Fibroblast of lung (primary cell): ENCODE measurements at regions not wholly inside any gene's neighbourhood (a gene's known extent, or its start where the extent isn't known, plus 50 kb on each side); places are given as distances from the start of the nearest gene placed in this dataset.

Experiments
- DNase-seq, 2 donors: peaks; one replicate each; pipeline versions ENCODE4 v3.0.0 to v3.0.0-alpha.2; 2010; ENCODE audit warnings: low read depth in 2 of 2
- H2AFZ ChIP-seq: 2 replicates; pipeline ENCODE4 v1.5.1; 2012; ENCODE audit warnings: low read length, control low read depth, inconsistent platforms
- H3K27ac ChIP-seq: 2 replicates; pipeline ENCODE4 v1.5.1; 2011; ENCODE audit warnings: low read length, control low read depth; ENCODE audit not compliant: insufficient read depth
- H3K27me3 ChIP-seq: 2 replicates; pipeline ENCODE4 v1.5.1; 2011; ENCODE audit warnings: mild to moderate bottlenecking, low read length; ENCODE audit not compliant: control insufficient read depth, insufficient read depth
- H3K36me3 ChIP-seq: 2 replicates; pipeline ENCODE4 v1.5.1; 2011; ENCODE audit warnings: low read length; ENCODE audit not compliant: control insufficient read depth, insufficient read depth
- H3K4me1 ChIP-seq: 2 replicates; pipeline ENCODE4 v1.5.1; 2011; ENCODE audit warnings: low read length; ENCODE audit not compliant: control insufficient read depth, insufficient read depth; ENCODE audit errors: extremely low read depth
- H3K4me2 ChIP-seq: 2 replicates; pipeline ENCODE4 v1.5.1; 2011; ENCODE audit warnings: low read length, control low read depth; ENCODE audit not compliant: insufficient read depth; ENCODE audit errors: extremely low read depth
- H3K4me3 ChIP-seq, 4 experiments: fragments of 200-600 bp in 1 of 4; sonication (generic) in 1 of 4; replicated peaks in 1 of 4; 2 replicates each; pipeline ENCODE4 v1.5.1; 2011 to 2016; ENCODE audit warnings: low read length in 4 of 4, low read depth in 3 of 4, mild to moderate bottlenecking in 3 of 4, control low read depth in 2 of 4, inconsistent platforms in 1 of 4, mixed read lengths in 1 of 4; ENCODE audit not compliant: insufficient read depth in 1 of 4; ENCODE audit errors: control extremely low read depth in 1 of 4
- H3K79me2 ChIP-seq: 2 replicates; pipeline ENCODE4 v1.5.1; 2012; ENCODE audit warnings: mild to moderate bottlenecking, low read length, inconsistent platforms; ENCODE audit not compliant: control insufficient read depth, insufficient read depth
- H3K9ac ChIP-seq: 2 replicates; pipeline ENCODE4 v1.5.1; 2011; ENCODE audit warnings: mild to moderate bottlenecking, low read length, control low read depth; ENCODE audit not compliant: insufficient read depth
- H3K9me3 ChIP-seq: 2 replicates; pipeline ENCODE4 v1.5.1; 2012; ENCODE audit warnings: low read depth, low read length; ENCODE audit not compliant: control insufficient read depth, insufficient read depth
- H4K20me1 ChIP-seq: 2 replicates; pipeline ENCODE4 v1.5.1; 2011; ENCODE audit warnings: low read length; ENCODE audit not compliant: control insufficient read depth, insufficient read depth; ENCODE audit errors: extremely low read depth
- EZH2 ChIP-seq: IDR thresholded peaks from 2 replicates; pipeline ENCODE4 v1.5.1; 2012; ENCODE audit warnings: low read length, control low read depth, mild to moderate bottlenecking; ENCODE audit errors: missing control alignments
- TF ChIP-seq, protein P1 (sequence below), 2 donors: IDR thresholded peaks in 1 of 2; conservative IDR thresholded peaks in 1 of 2; 1 replicate in 1 of 2; 2 replicates in 1 of 2; pipeline ENCODE4 v1.5.1; 2011 to 2012; ENCODE audit warnings: low read length in 2 of 2, control low read depth in 1 of 2, inconsistent platforms in 1 of 2, low read depth in 1 of 2, mild to moderate bottlenecking in 1 of 2

DNA sequence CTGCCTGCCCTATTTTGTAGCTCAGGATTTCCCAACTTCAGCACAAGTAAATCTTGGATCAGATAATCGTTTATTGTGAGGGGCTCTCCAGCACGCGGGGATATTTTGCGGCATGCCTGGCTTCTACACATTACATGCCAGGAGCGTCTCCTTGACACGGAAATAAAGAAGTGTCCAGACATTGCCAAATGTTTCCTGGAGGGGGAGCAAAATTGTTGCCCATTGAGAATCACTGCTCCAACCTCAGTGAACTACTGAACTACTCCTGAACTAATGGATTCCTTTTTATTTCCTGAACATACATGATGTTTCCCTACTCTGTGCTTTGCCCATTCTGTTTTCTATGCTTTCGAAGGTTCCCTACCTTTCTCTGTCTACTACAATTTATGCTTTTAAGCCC is 1359.1 kb upstream of the ADGRL2 start:
- H3K9me3 ChIP-seq, result no peaks in the 10 kb centered on the region

DNA sequence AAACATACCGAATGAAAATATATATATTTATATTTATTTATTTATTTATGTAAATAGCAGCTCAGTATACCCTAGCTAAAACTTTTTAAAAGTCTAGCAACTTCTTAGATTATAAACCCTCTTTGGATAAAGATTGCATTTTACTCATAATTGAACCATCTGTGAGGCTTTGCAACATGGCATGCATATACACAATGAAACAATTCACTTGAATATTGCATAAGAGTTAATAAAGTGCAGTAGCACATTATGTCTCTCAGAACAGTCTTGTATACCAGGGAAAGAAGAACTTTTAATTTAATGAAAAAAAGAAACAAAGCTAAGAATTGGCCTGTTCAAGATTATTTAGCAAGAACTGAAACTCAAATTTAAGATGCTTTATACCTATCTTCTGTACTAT is 1363.9 kb upstream of the ADGRL2 start:
- no peaks in the 10 kb centered on the region for H3K36me3 ChIP-seq
- no peak overlapping the region for H3K9ac ChIP-seq
- no peak overlapping the region for H3K4me2 ChIP-seq
- no peak overlapping the region for H3K4me3 ChIP-seq
- H4K20me1 ChIP-seq, result no peaks in the 10 kb centered on the region
- no peak for TF ChIP-seq EZH2
- TF ChIP-seq, protein P1, sequence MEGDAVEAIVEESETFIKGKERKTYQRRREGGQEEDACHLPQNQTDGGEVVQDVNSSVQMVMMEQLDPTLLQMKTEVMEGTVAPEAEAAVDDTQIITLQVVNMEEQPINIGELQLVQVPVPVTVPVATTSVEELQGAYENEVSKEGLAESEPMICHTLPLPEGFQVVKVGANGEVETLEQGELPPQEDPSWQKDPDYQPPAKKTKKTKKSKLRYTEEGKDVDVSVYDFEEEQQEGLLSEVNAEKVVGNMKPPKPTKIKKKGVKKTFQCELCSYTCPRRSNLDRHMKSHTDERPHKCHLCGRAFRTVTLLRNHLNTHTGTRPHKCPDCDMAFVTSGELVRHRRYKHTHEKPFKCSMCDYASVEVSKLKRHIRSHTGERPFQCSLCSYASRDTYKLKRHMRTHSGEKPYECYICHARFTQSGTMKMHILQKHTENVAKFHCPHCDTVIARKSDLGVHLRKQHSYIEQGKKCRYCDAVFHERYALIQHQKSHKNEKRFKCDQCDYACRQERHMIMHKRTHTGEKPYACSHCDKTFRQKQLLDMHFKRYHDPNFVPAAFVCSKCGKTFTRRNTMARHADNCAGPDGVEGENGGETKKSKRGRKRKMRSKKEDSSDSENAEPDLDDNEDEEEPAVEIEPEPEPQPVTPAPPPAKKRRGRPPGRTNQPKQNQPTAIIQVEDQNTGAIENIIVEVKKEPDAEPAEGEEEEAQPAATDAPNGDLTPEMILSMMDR (conservative IDR thresholded peaks at IDR 0.05 in 1 of 2, IDR thresholded peaks at IDR 0.05 in 1 of 2; ENCODE audit: low read depth in 1 of 2, low read length in 2 of 2), result no peak
- H3K79me2 ChIP-seq, result no peaks in the 10 kb centered on the region
- H3K4me1 ChIP-seq, result no peaks in the 10 kb centered on the region
- no peaks in the 10 kb centered on the region for H3K9me3 ChIP-seq
- peak in 1 of 2 donors; percentile 20 for DNase-seq
- H3K27ac ChIP-seq, result no peak overlapping the region
- H2AFZ ChIP-seq, result no peak overlapping the region
- H3K27me3 ChIP-seq, result no peaks in the 10 kb centered on the region

More for the DNA sequence above, 1359.1 kb upstream of the ADGRL2 start:
- no peak overlapping the region for H3K4me2 ChIP-seq
- TF ChIP-seq, protein P1 (conservative IDR thresholded peaks at IDR 0.05 in 1 of 2, IDR thresholded peaks at IDR 0.05 in 1 of 2; ENCODE audit: low read depth in 1 of 2, low read length in 2 of 2), result no peak
- TF ChIP-seq EZH2, result no peak
- H3K4me1 ChIP-seq, result no peaks in the 10 kb centered on the region
- H3K4me3 ChIP-seq, result no peak overlapping the region
- no peak overlapping the region for H3K27ac ChIP-seq
- H4K20me1 ChIP-seq, result no peaks in the 10 kb centered on the region
- no peak overlapping the region for H2AFZ ChIP-seq
- no peaks in the 10 kb centered on the region for H3K79me2 ChIP-seq
- no peaks in the 10 kb centered on the region for H3K36me3 ChIP-seq
- H3K9ac ChIP-seq, result no peak overlapping the region
- no peaks in the 10 kb centered on the region for H3K27me3 ChIP-seq
- peak in 1 of 2 donors; percentile 3 for DNase-seq

GRCh38 chr1:80427881-80428280 is 1372.9 kb upstream of the ADGRL2 start:
- TF ChIP-seq EZH2, result no peak
- TF ChIP-seq, protein P1 (conservative IDR thresholded peaks at IDR 0.05 in 1 of 2, IDR thresholded peaks at IDR 0.05 in 1 of 2; ENCODE audit: low read depth in 1 of 2, low read length in 2 of 2), result no peak
- Histone ChIP-seq H3K27me3 (no peaks in the 10 kb centered on the region), H3K4me3 (no peak overlapping the region), H4K20me1 (no peaks in the 10 kb centered on the region), H3K4me2 (no peak overlapping the region), H3K36me3 (no peaks in the 10 kb centered on the region), H3K4me1 (no peaks in the 10 kb centered on the region), H2AFZ (no peak overlapping the region), H3K9ac (no peak overlapping the region), H3K79me2 (no peaks in the 10 kb centered on the region), H3K9me3 (no peaks in the 10 kb centered on the region), H3K27ac (no peak overlapping the region)
- peak in 1 of 2 donors; percentile 51 for DNase-seq
